IMR-90 (cell line): ENCODE measurements at regions not wholly inside any gene's neighbourhood (a gene's known extent, or its start where the extent isn't known, plus 50 kb on each side); places are given as distances from the start of the nearest gene placed in this dataset.

Experiments used
- ATAC-seq: fragments of 200-7000 bp; cut with Tn5 transposase; 2 replicates; pipeline ENCODE4 v1.9.1; 2020; ENCODE audit warnings: low read depth, mild to moderate bottlenecking, moderate library complexity
- BruUV-seq: library from RNA; stranded (reverse); fragments of 400-500 nt; replicated peaks from 2 replicates; lab custom pipeline; 2021; lab: Mats Ljungman, UMichigan
- CTCF ChIA-PET: fragments of 300-600 bp; formaldehyde crosslinking; extraction: SDS; loops from one replicate; lab custom pipeline; 2021; ENCODE audit warnings: antibody characterized with exemption; lab: Yijun Ruan, JAX
- POLR2A ChIA-PET: fragments of 300-600 bp; sonication (Branson Sonifier 250); formaldehyde crosslinking; loops from one replicate; lab custom pipeline; 2022; ENCODE audit warnings: antibody characterized with exemption; ENCODE audit not compliant: unreplicated experiment; lab: Charles Lee
- DNase-seq: peaks from one replicate; pipeline ENCODE4 v3.0.0; 2013
- H2AFZ ChIP-seq: replicated peaks from 2 replicates; pipeline ENCODE3; 2013; ENCODE audit warnings: low read length, mild to moderate bottlenecking; ENCODE audit not compliant: poor library complexity
- H2AK5ac ChIP-seq: 2 replicates; pipeline ENCODE4 v1.6.1; 2013; ENCODE audit warnings: low read depth, low read length, inconsistent platforms
- H2AK9ac ChIP-seq: replicated peaks from 2 replicates; pipeline ENCODE3; 2013; ENCODE audit warnings: mild to moderate bottlenecking, low read depth, low read length, moderate library complexity; ENCODE audit not compliant: poor library complexity
- H2BK120ac ChIP-seq: 2 replicates; pipeline ENCODE4 v1.6.1; 2013; ENCODE audit warnings: low read depth, low read length, inconsistent platforms
- H2BK15ac ChIP-seq: 3 replicates; pipeline ENCODE4 v1.6.1; 2013; ENCODE audit warnings: low read depth, low read length, inconsistent platforms
- H2BK20ac ChIP-seq: 2 replicates; pipeline ENCODE4 v1.6.1; 2013; ENCODE audit warnings: low read depth, mild to moderate bottlenecking, inconsistent platforms, low read length, moderate library complexity
- H2BK5ac ChIP-seq: 2 replicates; pipeline ENCODE4 v1.6.1; 2013; ENCODE audit warnings: mild to moderate bottlenecking, low read depth, low read length, inconsistent platforms; ENCODE audit not compliant: poor library complexity, severe bottlenecking
- H3K14ac ChIP-seq: replicated peaks from 2 replicates; pipeline ENCODE4 v1.6.1; 2013; ENCODE audit warnings: low read depth, low read length, inconsistent platforms
- H3K18ac ChIP-seq: 2 replicates; pipeline ENCODE4 v1.6.1; 2013; ENCODE audit warnings: low read depth, low read length, control low read depth
- H3K23ac ChIP-seq: 2 replicates; pipeline ENCODE4 v1.6.1; 2013; ENCODE audit warnings: low read depth, low read length, inconsistent platforms
- H3K27ac ChIP-seq: 2 replicates; pipeline ENCODE4 v1.5.1; 2013; ENCODE audit warnings: mild to moderate bottlenecking, control low read depth, low read length; ENCODE audit not compliant: insufficient read depth
- H3K27me3 ChIP-seq: 2 replicates; pipeline ENCODE4 v1.6.1; 2013; ENCODE audit warnings: low read length; ENCODE audit not compliant: control insufficient read depth, insufficient read depth
- H3K36me3 ChIP-seq: 2 replicates; pipeline ENCODE4 v1.6.1; 2013; ENCODE audit warnings: low read length, mixed read lengths; ENCODE audit not compliant: control insufficient read depth, insufficient read depth
- H3K4ac ChIP-seq: 2 replicates; pipeline ENCODE4 v1.6.1; 2013; ENCODE audit warnings: low read depth, low read length, inconsistent platforms
- H3K4me1 ChIP-seq: 2 replicates; pipeline ENCODE4 v1.6.1; 2013; ENCODE audit warnings: low read length, mixed read lengths; ENCODE audit not compliant: control insufficient read depth, insufficient read depth
- H3K4me2 ChIP-seq: 2 replicates; pipeline ENCODE4 v1.6.1; 2013; ENCODE audit warnings: low read depth, mild to moderate bottlenecking, control low read depth, low read length, moderate library complexity
- H3K4me3 ChIP-seq: 2 replicates; pipeline ENCODE4 v1.5.1; 2013; ENCODE audit warnings: low read depth, mild to moderate bottlenecking, control low read depth, low read length, moderate library complexity; ENCODE audit not compliant: insufficient read depth
- H3K56ac ChIP-seq: 2 replicates; pipeline ENCODE4 v1.6.1; 2013; ENCODE audit warnings: low read length, inconsistent platforms; ENCODE audit not compliant: insufficient read depth; ENCODE audit errors: extremely low read depth
- H3K79me1 ChIP-seq, 2 experiments: 2 replicates each; pipeline ENCODE4 v1.6.1; 2013; ENCODE audit warnings: low read length in 2 of 2, inconsistent platforms in 1 of 2, low read depth in 1 of 2
- H3K9ac ChIP-seq: 2 replicates; pipeline ENCODE4 v1.6.1; 2013; ENCODE audit warnings: low read depth, low read length, control low read depth
- H3K9me1 ChIP-seq: 2 replicates; pipeline ENCODE4 v1.6.1; 2013; ENCODE audit warnings: low read length, inconsistent platforms; ENCODE audit not compliant: insufficient read depth
- H3K9me3 ChIP-seq: 2 replicates; pipeline ENCODE4 v1.6.1; 2013; ENCODE audit warnings: low read length; ENCODE audit not compliant: control insufficient read depth, insufficient read depth
- H4K20me1 ChIP-seq: 2 replicates; pipeline ENCODE4 v1.6.1; 2013; ENCODE audit warnings: low read length, inconsistent platforms; ENCODE audit not compliant: insufficient read depth
- H4K5ac ChIP-seq: 2 replicates; pipeline ENCODE4 v1.6.1; 2013; ENCODE audit warnings: mild to moderate bottlenecking, low read depth, low read length, control low read depth
- H4K8ac ChIP-seq, 2 experiments: 2 replicates each; pipeline ENCODE4 v1.6.1; 2013; ENCODE audit warnings: low read depth in 2 of 2, low read length in 2 of 2, control low read depth in 1 of 2, inconsistent platforms in 1 of 2
- H4K91ac ChIP-seq: 2 replicates; pipeline ENCODE4 v1.6.1; 2013; ENCODE audit warnings: low read depth, low read length, inconsistent platforms; ENCODE audit not compliant: insufficient read depth
- BHLHE40 ChIP-seq: fragments of 150-350 bp; IDR thresholded peaks from 2 replicates; pipeline ENCODE4 v1.6.1; 2016; ENCODE audit warnings: mild to moderate bottlenecking, low read depth, low read length
- CEBPB ChIP-seq: IDR thresholded peaks from 2 replicates; pipeline ENCODE4 v1.6.1; 2012; ENCODE audit warnings: low read depth, low read length, improper control_type of control experiment
- CHD1 ChIP-seq: IDR thresholded peaks from 2 replicates; pipeline ENCODE4 v1.6.1; 2012; ENCODE audit warnings: low read depth, low read length, improper control_type of control experiment
- CTCF ChIP-seq: conservative IDR thresholded peaks from 2 replicates; pipeline ENCODE4 v1.5.1; 2012; ENCODE audit warnings: mild to moderate bottlenecking, low read depth, low read length, improper control_type of control experiment
- FOS ChIP-seq: fragments of 150-350 bp; IDR thresholded peaks from 2 replicates; pipeline ENCODE4 v1.6.1; 2016; ENCODE audit warnings: low read depth, low read length
- MAFK ChIP-seq: IDR thresholded peaks from 2 replicates; pipeline ENCODE4 v1.6.1; 2012; ENCODE audit warnings: low read depth, low read length, improper control_type of control experiment
- MAZ ChIP-seq: IDR thresholded peaks from 2 replicates; pipeline ENCODE4 v1.6.1; 2012; ENCODE audit warnings: low read depth, mild to moderate bottlenecking, low read length, improper control_type of control experiment, moderate library complexity, borderline replicate concordance
- MXI1 ChIP-seq: IDR thresholded peaks from 2 replicates; pipeline ENCODE4 v1.6.1; 2012; ENCODE audit warnings: low read depth, mild to moderate bottlenecking, low read length, moderate library complexity, borderline replicate concordance
- NFE2L2 ChIP-seq: fragments of 150-350 bp; IDR thresholded peaks from 2 replicates; pipeline ENCODE4 v1.6.1; 2016; ENCODE audit warnings: low read depth, mild to moderate bottlenecking, low read length
- POLR2A ChIP-seq: IDR thresholded peaks from 2 replicates; pipeline ENCODE4 v1.6.1; 2012; ENCODE audit warnings: mild to moderate bottlenecking, low read depth, low read length
- RAD21 ChIP-seq: IDR thresholded peaks from 2 replicates; pipeline ENCODE4 v1.6.1; 2012; ENCODE audit warnings: low read length, improper control_type of control experiment
- RCOR1 ChIP-seq: IDR thresholded peaks from 2 replicates; pipeline ENCODE4 v1.6.1; 2012; ENCODE audit warnings: mild to moderate bottlenecking, low read length, improper control_type of control experiment; ENCODE audit not compliant: insufficient replicate concordance
- RFX5 ChIP-seq: IDR thresholded peaks from 2 replicates; pipeline ENCODE4 v1.8.0; 2012; ENCODE audit warnings: low read depth, mild to moderate bottlenecking, low read length, moderate library complexity
- SMC3 ChIP-seq: fragments of 150-350 bp; IDR thresholded peaks from 2 replicates; pipeline ENCODE4 v1.6.1; 2016; ENCODE audit warnings: low read depth, mild to moderate bottlenecking, antibody characterized with exemption, low read length, moderate library complexity
- dilution Hi-C: fragments of 300-500 bp; cut with HindIII; formaldehyde crosslinking; loops from one replicate; pipeline ENCODE4 v1.14.3; 2018; ENCODE audit warnings: low sequenced_read_pairs; ENCODE audit not compliant: unreplicated experiment
- in situ Hi-C: fragments of 300-500 bp; cut with MboI; formaldehyde crosslinking; loops from 3 replicates; pipeline ENCODE4 v1.14.3; 2019; ENCODE audit warnings: low sequenced_read_pairs, inconsistent platforms, mixed read lengths
- intact Hi-C: fragments of 100-400 bp; cut with micrococcal nuclease; formaldehyde crosslinking; loops from 2 replicates; pipeline ENCODE4 v1.10.0; 2022
- TF ChIP-seq, protein P1 (sequence below): fragments of 150-350 bp; IDR thresholded peaks from 2 replicates; pipeline ENCODE4 v1.6.1; 2016; ENCODE audit warnings: low read depth, mild to moderate bottlenecking, low read length, moderate library complexity, borderline replicate concordance
- TF ChIP-seq, protein P2 (sequence below): fragments of 150-350 bp; IDR thresholded peaks from 2 replicates; pipeline ENCODE4 v1.6.1; 2017; ENCODE audit warnings: mild to moderate bottlenecking, antibody characterized with exemption, low read length, low read depth

GRCh38 chr2:172677363-172677762 is 58.3 kb upstream of the RAPGEF4 start:
- H4K20me1 ChIP-seq, result no peaks in the 10 kb centered on the region
- H2AFZ ChIP-seq, result no peak overlapping the region
- no peaks in the 10 kb centered on the region for H3K36me3 ChIP-seq
- ChIA-PET CTCF (interaction anchor here (1.0 kb wide), 1 partner anchor 81 kb away, joined by 3 read pairs; no protein-coding TSS in a partner anchor), POLR2A (no interaction called here)
- peak overlapping the region; percentile 75; the same call in 1 of the 2 replicates for H3K18ac ChIP-seq
- no peak overlapping the region for H3K4me3 ChIP-seq
- no peak overlapping the region for H3K56ac ChIP-seq
- no peak overlapping the region; the same call in 1 of the 2 replicates for H2BK20ac ChIP-seq
- no peak overlapping the region for H4K91ac ChIP-seq
- H3K4me1 ChIP-seq, result peaks cover 2% of the 10 kb centered on the region; the same call in 1 of the 2 replicates
- BruUV-seq, result no TSS peak
- no peak overlapping the region for H2AK9ac ChIP-seq
- peaks cover 9% of the 10 kb centered on the region; the same call in 1 of the 2 replicates for H3K9me3 ChIP-seq
- ATAC-seq (0 out of 2 replicates have a peak, but pooled peaks have one; percentile 14), DNase-seq (no peak)
- TF ChIP-seq RCOR1 (no peak), CHD1 (no peak), MAZ (no peak), FOS (no peak), CTCF (no peak), RAD21 (no peak), NFE2L2 (no peak), SMC3 (no peak), POLR2A (no peak), RFX5 (no peak), MAFK (no peak), MXI1 (no peak), BHLHE40 (no peak), CEBPB (no peak)
- TF ChIP-seq, protein P1, sequence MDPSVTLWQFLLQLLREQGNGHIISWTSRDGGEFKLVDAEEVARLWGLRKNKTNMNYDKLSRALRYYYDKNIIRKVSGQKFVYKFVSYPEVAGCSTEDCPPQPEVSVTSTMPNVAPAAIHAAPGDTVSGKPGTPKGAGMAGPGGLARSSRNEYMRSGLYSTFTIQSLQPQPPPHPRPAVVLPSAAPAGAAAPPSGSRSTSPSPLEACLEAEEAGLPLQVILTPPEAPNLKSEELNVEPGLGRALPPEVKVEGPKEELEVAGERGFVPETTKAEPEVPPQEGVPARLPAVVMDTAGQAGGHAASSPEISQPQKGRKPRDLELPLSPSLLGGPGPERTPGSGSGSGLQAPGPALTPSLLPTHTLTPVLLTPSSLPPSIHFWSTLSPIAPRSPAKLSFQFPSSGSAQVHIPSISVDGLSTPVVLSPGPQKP, result no peak
- TF ChIP-seq, protein P2, sequence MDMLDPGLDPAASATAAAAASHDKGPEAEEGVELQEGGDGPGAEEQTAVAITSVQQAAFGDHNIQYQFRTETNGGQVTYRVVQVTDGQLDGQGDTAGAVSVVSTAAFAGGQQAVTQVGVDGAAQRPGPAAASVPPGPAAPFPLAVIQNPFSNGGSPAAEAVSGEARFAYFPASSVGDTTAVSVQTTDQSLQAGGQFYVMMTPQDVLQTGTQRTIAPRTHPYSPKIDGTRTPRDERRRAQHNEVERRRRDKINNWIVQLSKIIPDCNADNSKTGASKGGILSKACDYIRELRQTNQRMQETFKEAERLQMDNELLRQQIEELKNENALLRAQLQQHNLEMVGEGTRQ, result no peak
- H2BK120ac ChIP-seq, result no peak overlapping the region
- dilution Hi-C loops (no loop called here), intact Hi-C loops (no loop called here), in situ Hi-C loops (no loop called here)
- H3K27ac ChIP-seq, result no peak overlapping the region
- peak overlapping the region; percentile 72; the same call in 1 of the 2 replicates for H4K5ac ChIP-seq
- H3K9me1 ChIP-seq, result 0 out of 2 replicates have a peak, but pooled peaks cover 2% of the 10 kb centered on the region
- H2BK5ac ChIP-seq, result no peak overlapping the region
- H2AK5ac ChIP-seq, result no peak overlapping the region
- peaks cover 0 to 2% of the 10 kb centered on the region in 2 experiments; a peak in 1 of 4 replicates for H3K79me1 ChIP-seq
- H4K8ac ChIP-seq, result peak overlapping the region in 1 of 2 experiments; percentile 85; a peak in 1 of 4 replicates
- H3K14ac ChIP-seq, result 0 out of 2 replicates have a peak overlapping the region, but pooled peaks have one; percentile 42
- no peak overlapping the region for H2BK15ac ChIP-seq
- no peak overlapping the region for H3K4ac ChIP-seq
- no peak overlapping the region for H3K9ac ChIP-seq
- H3K4me2 ChIP-seq, result no peak overlapping the region
- no peak overlapping the region for H3K23ac ChIP-seq
- H3K27me3 ChIP-seq, result no peaks in the 10 kb centered on the region
